Activated CD4-positive, alpha-beta memory T cell treated with anti-CD3 and anti-CD28 coated beads, Interleukin-2, amount 10 ng/mL, durations not matched to agents 7 days and 5 days (primary cell): ENCODE measurements at regions not wholly inside any gene's neighbourhood (a gene's known extent, or its start where the extent isn't known, plus 50 kb on each side); places are given as distances from the start of the nearest gene placed in this dataset.

ENCODE experiments used
- CTCF ChIA-PET: fragments of 350-600 bp; sonication (Branson Sonifier 250); formaldehyde crosslinking; loops from one replicate; lab custom pipeline; 2021; ENCODE audit warnings: antibody characterized with exemption, inconsistent platforms; lab: Charles Lee
- POLR2A ChIA-PET: fragments of 350-600 bp; sonication (Branson Sonifier 250); formaldehyde crosslinking; loops from one replicate; lab custom pipeline; 2021; ENCODE audit warnings: antibody characterized with exemption; lab: Charles Lee
- DNase-seq: peaks from one replicate; pipeline ENCODE4 v3.0.0-alpha.2; 2020
- H3K27ac Mint-ChIP-seq: one replicate; pipeline ENCODE4 v1.8.0; 2021; ENCODE audit warnings: mild to moderate bottlenecking, mixed read lengths
- H3K27me3 Mint-ChIP-seq: one replicate; pipeline ENCODE4 v1.8.0; 2021; ENCODE audit warnings: mixed read lengths
- H3K36me3 Mint-ChIP-seq: one replicate; pipeline ENCODE4 v1.8.0; 2021; ENCODE audit warnings: low read depth, mixed read lengths
- H3K4me1 Mint-ChIP-seq: one replicate; pipeline ENCODE4 v1.8.0; 2021; ENCODE audit warnings: mixed read lengths
- H3K4me3 Mint-ChIP-seq: one replicate; pipeline ENCODE4 v1.8.0; 2021; ENCODE audit warnings: mild to moderate bottlenecking, mixed read lengths
- H3K9me3 Mint-ChIP-seq: one replicate; pipeline ENCODE4 v1.8.0; 2021; ENCODE audit warnings: mixed read lengths

- H3K4me3 Mint-ChIP-seq = no peak overlapping the region
- H3K27me3 Mint-ChIP-seq = no peaks in the 10 kb centered on the region
- no peak for DNase-seq
- ChIA-PET POLR2A (no interaction called here), CTCF (no interaction called here)
- H3K36me3 Mint-ChIP-seq = no peaks in the 10 kb centered on the region
- H3K9me3 Mint-ChIP-seq = no peaks in the 10 kb centered on the region
- H3K27ac Mint-ChIP-seq = no peak overlapping the region
- no peaks in the 10 kb centered on the region for H3K4me1 Mint-ChIP-seq
These were observed 1074.5 kb downstream of the TBC1D22A start for GRCh38 chr22:47836957-47837356.

- POLR2A ChIA-PET = no interaction called here
- Mint-ChIP-seq H3K9me3 (no peaks in the 10 kb centered on the region), H3K4me1 (no peaks in the 10 kb centered on the region), H3K27me3 (no peaks in the 10 kb centered on the region), H3K27ac (no peak overlapping the region), H3K4me3 (no peak overlapping the region), H3K36me3 (no peaks in the 10 kb centered on the region)
- DNase-seq = no peak
- CTCF ChIA-PET = no interaction called here
These were observed 1073.3 kb downstream of the TBC1D22A start for GRCh38 chr22:47835726-47836125.

- Mint-ChIP-seq H3K9me3 (peaks cover under 1% of the 10 kb centered on the region), H3K27ac (no peak overlapping the region), H3K4me1 (no peaks in the 10 kb centered on the region), H3K27me3 (no peaks in the 10 kb centered on the region), H3K36me3 (no peaks in the 10 kb centered on the region), H3K4me3 (no peak overlapping the region)
- DNase-seq = no peak
- ChIA-PET CTCF (no interaction called here), POLR2A (no interaction called here)
These were observed 1063.6 kb downstream of the TBC1D22A start for GRCh38 chr22:47826016-47826415.

- Mint-ChIP-seq H3K9me3 (peaks cover 2% of the 10 kb centered on the region), H3K4me1 (no peaks in the 10 kb centered on the region), H3K36me3 (no peaks in the 10 kb centered on the region), H3K27ac (no peak overlapping the region), H3K4me3 (no peak overlapping the region), H3K27me3 (no peaks in the 10 kb centered on the region)
- no peak for DNase-seq
- POLR2A ChIA-PET = no interaction called here
- CTCF ChIA-PET = no interaction called here
These were observed 1060.0 kb downstream of the TBC1D22A start for GRCh38 chr22:47822422-47822821.

- Mint-ChIP-seq H3K4me1 (no peaks in the 10 kb centered on the region), H3K27me3 (no peaks in the 10 kb centered on the region), H3K4me3 (no peak overlapping the region), H3K36me3 (no peaks in the 10 kb centered on the region), H3K27ac (no peak overlapping the region), H3K9me3 (peaks cover 20% of the 10 kb centered on the region)
- CTCF ChIA-PET = no interaction called here
- DNase-seq = no peak
- POLR2A ChIA-PET = no interaction called here
These were observed 1056.0 kb downstream of the TBC1D22A start for GRCh38 chr22:47818496-47818895.

- DNase-seq = no peak
- Mint-ChIP-seq H3K27me3 (no peaks in the 10 kb centered on the region), H3K4me1 (no peaks in the 10 kb centered on the region), H3K36me3 (no peaks in the 10 kb centered on the region), H3K9me3 (peaks cover 25% of the 10 kb centered on the region), H3K4me3 (no peak overlapping the region), H3K27ac (no peak overlapping the region)
- POLR2A ChIA-PET = no interaction called here
- CTCF ChIA-PET = no interaction called here
These were observed 1054.9 kb downstream of the TBC1D22A start for GRCh38 chr22:47817380-47817779.

GRCh38 chr22:47816863-47817210 is 1054.4 kb downstream of the TBC1D22A start:
- DNase-seq = no peak
- Mint-ChIP-seq H3K27ac (no peak overlapping the region), H3K27me3 (no peaks in the 10 kb centered on the region), H3K4me3 (no peak overlapping the region), H3K36me3 (no peaks in the 10 kb centered on the region), H3K9me3 (peaks cover 25% of the 10 kb centered on the region), H3K4me1 (no peaks in the 10 kb centered on the region)
- ChIA-PET CTCF (no interaction called here), POLR2A (no interaction called here)

- no peak for DNase-seq
- no peaks in the 10 kb centered on the region for H3K4me1 Mint-ChIP-seq
- H3K27ac Mint-ChIP-seq = no peak overlapping the region
- ChIA-PET POLR2A (no interaction called here), CTCF (no interaction called here)
- H3K36me3 Mint-ChIP-seq = no peaks in the 10 kb centered on the region
- peaks cover 27% of the 10 kb centered on the region for H3K9me3 Mint-ChIP-seq
- no peaks in the 10 kb centered on the region for H3K27me3 Mint-ChIP-seq
- no peak overlapping the region for H3K4me3 Mint-ChIP-seq
These were observed 1053.8 kb downstream of the TBC1D22A start for GRCh38 chr22:47816121-47816862.

- no peak for DNase-seq
- CTCF ChIA-PET = no interaction called here
- Mint-ChIP-seq H3K4me1 (no peaks in the 10 kb centered on the region), H3K36me3 (no peaks in the 10 kb centered on the region), H3K4me3 (no peak overlapping the region), H3K9me3 (peaks cover 32% of the 10 kb centered on the region), H3K27ac (no peak overlapping the region), H3K27me3 (no peaks in the 10 kb centered on the region)
- POLR2A ChIA-PET = no interaction called here
These were observed 1052.0 kb downstream of the TBC1D22A start for GRCh38 chr22:47814474-47814873.

GRCh38 chr22:47813661-47814060 is 1051.2 kb downstream of the TBC1D22A start:
- no peak for DNase-seq
- Mint-ChIP-seq H3K36me3 (no peaks in the 10 kb centered on the region), H3K27ac (no peak overlapping the region), H3K9me3 (peaks cover 32% of the 10 kb centered on the region), H3K4me3 (no peak overlapping the region), H3K4me1 (no peaks in the 10 kb centered on the region), H3K27me3 (no peaks in the 10 kb centered on the region)
- CTCF ChIA-PET = no interaction called here
- POLR2A ChIA-PET = no interaction called here

GRCh38 chr22:47811971-47812370 is 1049.5 kb downstream of the TBC1D22A start:
- H3K9me3 Mint-ChIP-seq = peaks cover 32% of the 10 kb centered on the region
- POLR2A ChIA-PET = no interaction called here
- no peaks in the 10 kb centered on the region for H3K27me3 Mint-ChIP-seq
- CTCF ChIA-PET = no interaction called here
- no peak for DNase-seq
- no peak overlapping the region for H3K4me3 Mint-ChIP-seq
- no peak overlapping the region for H3K27ac Mint-ChIP-seq
- H3K36me3 Mint-ChIP-seq = no peaks in the 10 kb centered on the region
- no peaks in the 10 kb centered on the region for H3K4me1 Mint-ChIP-seq

- POLR2A ChIA-PET = no interaction called here
- no peak overlapping the region for H3K27ac Mint-ChIP-seq
These were observed 1048.4 kb downstream of the TBC1D22A start for GRCh38 chr22:47810505-47811500.

GRCh38 chr22:47808886-47809620 is 1046.6 kb downstream of the TBC1D22A start:
- Mint-ChIP-seq H3K9me3 (peaks cover 16% of the 10 kb centered on the region), H3K27me3 (no peaks in the 10 kb centered on the region), H3K36me3 (no peaks in the 10 kb centered on the region), H3K27ac (no peak overlapping the region), H3K4me3 (no peak overlapping the region), H3K4me1 (no peaks in the 10 kb centered on the region)
- POLR2A ChIA-PET = no interaction called here
- no peak for DNase-seq
- CTCF ChIA-PET = no interaction called here

More at GRCh38 chr22:47810505-47811500, 1048.4 kb downstream of the TBC1D22A start:
- H3K4me3 Mint-ChIP-seq = no peak overlapping the region
- H3K9me3 Mint-ChIP-seq = peaks cover 26% of the 10 kb centered on the region
- no peaks in the 10 kb centered on the region for H3K27me3 Mint-ChIP-seq
- DNase-seq = no peak
- no peaks in the 10 kb centered on the region for H3K4me1 Mint-ChIP-seq
- CTCF ChIA-PET = no interaction called here
- no peaks in the 10 kb centered on the region for H3K36me3 Mint-ChIP-seq
